ENCODE measurements at regions not wholly inside any gene's neighbourhood (a gene's known extent, or its start where the extent isn't known, plus 50 kb on each side); places are given as distances from the start of the nearest gene placed in this dataset.
A peak's percentile ranks its signal among the peaks of the same experiment; 100 is the strongest.

DNA sequence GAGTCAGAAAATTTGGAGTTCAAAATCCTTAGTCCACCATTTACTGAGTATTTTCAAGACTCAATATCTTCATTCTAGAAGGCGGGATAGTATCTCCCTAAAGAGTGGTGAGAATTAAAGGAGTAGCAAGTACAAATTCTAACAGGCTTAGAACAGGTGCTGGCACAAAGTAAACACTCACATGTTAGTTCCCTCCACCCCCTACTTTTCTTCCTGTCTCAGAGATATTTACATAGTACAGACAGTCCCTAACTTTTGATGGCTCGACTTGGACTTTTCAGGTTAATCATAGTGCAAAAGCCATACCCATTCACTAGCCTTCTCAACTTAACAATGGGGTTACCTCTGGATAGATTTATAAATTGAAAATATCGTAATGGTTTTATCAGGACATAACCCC, 476.2 kb upstream of the RASGRP1 start:
- DNase-seq: no peak
- peaks cover 0 to 4% (median 0%) of the 10 kb centered on the region in 4 donors for H3K4me1 ChIP-seq
- H3K4me3 ChIP-seq: no peak overlapping the region
- ATAC-seq (ENCODE audit: low FRiP score in 2 of 2): peak in 1 of 2 donors; percentile 37
- WGBS, 2 donors: 69 to 72% methylated on average over 3 of the region's 3 CpGs
- no peaks in the 10 kb centered on the region for H3K27me3 ChIP-seq
- TF ChIP-seq POLR2A (IDR thresholded peaks at IDR 0.05) (no peak), POLR2AphosphoS5 (IDR thresholded peaks at IDR 0.05) (no peak), EP300 (IDR thresholded peaks at IDR 0.05) (no peak)
- TF ChIP-seq, protein P1, sequence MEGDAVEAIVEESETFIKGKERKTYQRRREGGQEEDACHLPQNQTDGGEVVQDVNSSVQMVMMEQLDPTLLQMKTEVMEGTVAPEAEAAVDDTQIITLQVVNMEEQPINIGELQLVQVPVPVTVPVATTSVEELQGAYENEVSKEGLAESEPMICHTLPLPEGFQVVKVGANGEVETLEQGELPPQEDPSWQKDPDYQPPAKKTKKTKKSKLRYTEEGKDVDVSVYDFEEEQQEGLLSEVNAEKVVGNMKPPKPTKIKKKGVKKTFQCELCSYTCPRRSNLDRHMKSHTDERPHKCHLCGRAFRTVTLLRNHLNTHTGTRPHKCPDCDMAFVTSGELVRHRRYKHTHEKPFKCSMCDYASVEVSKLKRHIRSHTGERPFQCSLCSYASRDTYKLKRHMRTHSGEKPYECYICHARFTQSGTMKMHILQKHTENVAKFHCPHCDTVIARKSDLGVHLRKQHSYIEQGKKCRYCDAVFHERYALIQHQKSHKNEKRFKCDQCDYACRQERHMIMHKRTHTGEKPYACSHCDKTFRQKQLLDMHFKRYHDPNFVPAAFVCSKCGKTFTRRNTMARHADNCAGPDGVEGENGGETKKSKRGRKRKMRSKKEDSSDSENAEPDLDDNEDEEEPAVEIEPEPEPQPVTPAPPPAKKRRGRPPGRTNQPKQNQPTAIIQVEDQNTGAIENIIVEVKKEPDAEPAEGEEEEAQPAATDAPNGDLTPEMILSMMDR (IDR thresholded peaks at IDR 0.05): no peak
- no peaks in the 10 kb centered on the region for H3K9me3 ChIP-seq
- no peaks in the 10 kb centered on the region for H3K36me3 ChIP-seq
- H3K27ac ChIP-seq: no peak overlapping the region

DNA sequence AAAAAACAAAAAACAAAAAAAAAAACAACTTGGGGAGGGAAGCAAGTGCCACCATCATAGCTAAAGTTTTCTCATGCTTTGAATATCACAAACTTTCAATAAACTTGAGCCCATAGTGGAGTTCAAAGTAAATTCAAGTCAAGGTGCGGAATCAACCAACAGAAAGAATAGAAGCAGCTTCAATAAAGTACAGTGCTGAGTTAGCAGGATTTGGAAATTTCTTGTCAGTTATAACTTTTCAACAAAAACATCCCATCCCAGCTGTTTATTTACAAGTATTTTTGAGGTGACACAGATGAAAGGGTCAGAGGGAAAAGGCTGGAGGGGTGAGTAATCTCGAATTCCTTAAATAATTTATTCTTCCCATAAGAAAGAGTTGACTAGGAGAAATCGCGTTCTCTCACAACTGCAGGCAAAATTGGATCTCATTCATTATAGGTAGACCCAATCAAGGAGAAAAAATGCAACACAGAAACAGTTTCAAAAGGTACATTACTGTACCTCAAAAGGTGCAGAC, 477.4 kb upstream of the RASGRP1 start:
- Histone ChIP-seq H3K27me3 (no peaks in the 10 kb centered on the region), H3K27ac (no peak overlapping the region), H3K36me3 (no peaks in the 10 kb centered on the region), H3K9me3 (no peaks in the 10 kb centered on the region), H3K4me1 (peaks cover 0 to 4% (median 0%) of the 10 kb centered on the region in 4 donors), H3K4me3 (no peak overlapping the region)
- no peak for ATAC-seq (ENCODE audit: low FRiP score in 2 of 2)
- WGBS, 2 donors: 76 to 87% methylated on average over 4 of the region's 4 CpGs
- DNase-seq: no peak
- no peak for TF ChIP-seq POLR2AphosphoS5 (IDR thresholded peaks at IDR 0.05)
- TF ChIP-seq POLR2A (IDR thresholded peaks at IDR 0.05): no peak
- TF ChIP-seq, protein P1 (IDR thresholded peaks at IDR 0.05): no peak
- no peak for TF ChIP-seq EP300 (IDR thresholded peaks at IDR 0.05)

DNA sequence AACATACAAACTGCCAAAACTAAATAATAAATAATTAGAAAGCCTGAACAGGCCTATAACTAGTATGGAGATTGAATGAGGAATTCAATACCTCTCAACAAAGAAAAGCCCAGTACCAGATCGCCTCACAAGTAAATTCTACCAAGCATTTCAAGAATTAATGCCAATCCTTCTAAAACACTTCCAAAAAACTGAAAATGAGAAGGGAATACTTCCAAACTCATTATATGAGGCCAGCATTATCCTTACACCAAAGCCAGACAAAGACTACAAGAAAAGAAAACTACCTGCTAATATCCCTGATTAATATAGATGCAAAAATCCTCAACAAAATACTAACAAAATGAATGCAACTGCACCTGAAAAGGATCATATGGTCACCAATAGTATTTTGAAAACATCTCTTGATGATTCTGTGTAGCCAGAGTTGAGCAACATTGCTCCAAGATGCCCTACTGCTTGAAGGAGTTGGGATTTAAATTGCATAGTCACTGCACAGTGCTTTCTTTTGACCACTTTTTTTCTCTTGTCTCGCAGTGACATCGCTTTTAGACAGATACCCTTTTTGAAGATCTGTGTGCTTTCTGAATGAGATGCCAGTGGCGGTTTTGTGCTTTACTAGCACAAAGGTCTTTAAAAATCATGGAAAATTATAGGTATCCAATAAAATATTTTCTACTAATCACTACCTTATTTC, 487.2 kb upstream of the RASGRP1 start:
- no peak for ATAC-seq (ENCODE audit: low FRiP score in 2 of 2)

DNA sequence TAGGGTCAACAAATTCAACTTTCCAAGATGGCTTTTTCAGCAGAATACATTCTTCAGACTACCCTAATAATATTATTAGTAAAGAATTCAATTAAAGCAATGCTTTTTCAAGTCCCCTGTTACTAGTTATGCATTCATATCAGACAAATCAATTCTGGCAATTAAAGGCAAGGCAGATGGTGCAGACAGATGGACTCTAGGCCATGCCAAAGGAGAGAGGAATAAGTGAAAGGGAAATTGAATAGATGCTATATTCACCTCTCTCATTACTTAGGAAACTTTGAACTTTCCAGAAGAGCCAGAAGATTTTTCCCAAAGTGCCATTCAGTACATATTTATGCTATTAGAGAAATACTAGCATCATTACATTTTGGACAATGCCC, 487.7 kb upstream of the RASGRP1 start:
- peaks cover 4 to 17% (median 10%) of the 10 kb centered on the region in 4 donors for H3K9me3 ChIP-seq
- H3K27me3 ChIP-seq: no peaks in the 10 kb centered on the region
- no peaks in the 10 kb centered on the region for H3K36me3 ChIP-seq
- H3K27ac ChIP-seq: no peak overlapping the region
- H3K4me3 ChIP-seq: no peak overlapping the region
- H3K4me1 ChIP-seq: no peaks in the 10 kb centered on the region
- ATAC-seq (ENCODE audit: low FRiP score in 2 of 2) (no peak), DNase-seq (no peak)
- TF ChIP-seq, protein P1 (IDR thresholded peaks at IDR 0.05): no peak
- TF ChIP-seq POLR2A (IDR thresholded peaks at IDR 0.05) (no peak), EP300 (IDR thresholded peaks at IDR 0.05) (no peak), POLR2AphosphoS5 (IDR thresholded peaks at IDR 0.05) (no peak)

More for the DNA sequence above, 487.2 kb upstream of the RASGRP1 start:
- Histone ChIP-seq H3K9me3 (peaks cover 4 to 17% (median 10%) of the 10 kb centered on the region in 4 donors), H3K4me1 (no peaks in the 10 kb centered on the region), H3K27me3 (no peaks in the 10 kb centered on the region), H3K27ac (no peak overlapping the region), H3K36me3 (no peaks in the 10 kb centered on the region), H3K4me3 (no peak overlapping the region)
- DNase-seq: no peak
- TF ChIP-seq POLR2A (IDR thresholded peaks at IDR 0.05): no peak
- TF ChIP-seq EP300 (IDR thresholded peaks at IDR 0.05): no peak
- TF ChIP-seq, protein P1 (IDR thresholded peaks at IDR 0.05): no peak
- no peak for TF ChIP-seq POLR2AphosphoS5 (IDR thresholded peaks at IDR 0.05)
- 92 to 96% methylated on average over 4 of the region's 4 CpGs for WGBS, 2 donors

DNA sequence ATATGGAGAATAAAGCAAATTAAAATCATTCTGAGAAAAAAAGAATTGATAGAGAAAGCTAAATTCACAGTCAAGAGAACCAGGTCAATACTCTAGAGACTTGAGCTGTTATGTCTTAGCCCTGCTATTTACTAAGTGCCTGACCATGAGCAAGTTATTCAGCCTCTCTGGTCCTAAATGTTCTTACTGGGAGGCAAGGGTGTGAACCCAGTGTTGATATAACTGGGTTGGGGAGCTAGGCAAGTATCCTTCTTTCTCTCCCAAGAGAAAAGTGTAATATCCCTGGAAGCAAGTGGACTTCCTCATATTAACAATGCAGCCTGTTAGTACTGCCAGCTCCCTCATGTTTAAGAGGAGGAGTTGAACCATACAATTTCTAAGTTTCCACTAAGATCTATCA, 488.9 kb upstream of the RASGRP1 start:
- Histone ChIP-seq H3K9me3 (peaks cover 4 to 17% (median 9%) of the 10 kb centered on the region in 4 donors), H3K27me3 (no peaks in the 10 kb centered on the region), H3K4me1 (no peaks in the 10 kb centered on the region), H3K4me3 (no peak overlapping the region), H3K27ac (no peak overlapping the region), H3K36me3 (no peaks in the 10 kb centered on the region)
- TF ChIP-seq EP300 (IDR thresholded peaks at IDR 0.05) (no peak), POLR2A (IDR thresholded peaks at IDR 0.05) (no peak), POLR2AphosphoS5 (IDR thresholded peaks at IDR 0.05) (no peak)
- TF ChIP-seq, protein P1 (IDR thresholded peaks at IDR 0.05): no peak
- no peak for DNase-seq
- no peak for ATAC-seq (ENCODE audit: low FRiP score in 2 of 2)
